Stomach (tissue), 8 donors: ENCODE measurements at regions not wholly inside any gene's neighbourhood (a gene's known extent, or its start where the extent isn't known, plus 50 kb on each side); places are given as distances from the start of the nearest gene placed in this dataset.

Source experiments
- DNase-seq, 2 donors: peaks; one replicate each; pipeline versions ENCODE4 v3.0.0 to v3.0.0-alpha.2; 2013 to 2019
- H3K27ac ChIP-seq, 5 donors: fragments of 200-600 bp in 4 of 5; sonication (generic) in 4 of 5; one replicate each; pipeline ENCODE4 v1.5.1; 2013 to 2019; ENCODE audit warnings: mild to moderate bottlenecking in 1 of 5, moderate library complexity in 1 of 5
- H3K27me3 ChIP-seq, 3 donors: fragments of 200-600 bp; sonication (generic); one replicate each; pipeline ENCODE4 v1.5.1; 2017 to 2019; ENCODE audit warnings: mixed run types in 1 of 3
- H3K36me3 ChIP-seq, 4 donors: fragments of 200-600 bp; sonication (generic); 1 replicate in 3 of 4; 2 replicates in 1 of 4; pipeline ENCODE4 v1.5.1; 2016 to 2019
- H3K4me1 ChIP-seq, 4 donors: fragments of 200-600 bp; sonication (generic); one replicate each; pipeline ENCODE4 v1.5.1; 2016 to 2019
- H3K4me3 ChIP-seq, 4 donors: fragments of 200-600 bp; sonication (generic) in 3 of 4; one replicate each; pipeline ENCODE4 v1.5.1; 2016 to 2019; ENCODE audit warnings: mild to moderate bottlenecking in 1 of 4
- H3K9me3 ChIP-seq, 4 donors: fragments of 200-600 bp; sonication (generic); one replicate each; pipeline ENCODE4 v1.5.1; 2016 to 2019
- EP300 ChIP-seq: sonication (generic); formaldehyde crosslinking; IDR thresholded peaks from one replicate; pipeline ENCODE4 v1.6.1; 2017; ENCODE audit warnings: antibody characterized with exemption
- POLR2A ChIP-seq, 4 donors: fragments of 450-650 bp; IDR thresholded peaks; one replicate each; pipeline ENCODE4 v1.6.1; 2016; ENCODE audit warnings: antibody characterized with exemption in 4 of 4, control low read depth in 2 of 4, mild to moderate bottlenecking in 1 of 4, moderate library complexity in 1 of 4
- POLR2AphosphoS5 ChIP-seq, 3 donors: sonication (generic); formaldehyde crosslinking; IDR thresholded peaks; one replicate each; pipeline ENCODE4 v1.6.1; 2016; ENCODE audit warnings: antibody characterized with exemption in 3 of 3
- WGBS, 5 donors: extraction: QIAGEN DNeasy Blood & Tissue Kit in 3 of 5; methylation state at CpG; one replicate each; pipeline versions ENCODE4 v1.1.5 to v1.1.7; 2013 to 2018; 5-methylcytosine and 5-hydroxymethylcytosine counted together
- intact Hi-C: fragments of 100-400 bp; cut with DNase I; formaldehyde crosslinking; loops from one replicate; pipeline ENCODE4 v1.15.1; 2023; ENCODE audit warnings: low total_unique reads
- TF ChIP-seq, protein P1 (sequence below), 7 experiments: fragments of 450-650 bp in 4 of 7; fragments of 200-600 bp in 3 of 7; sonication (generic) in 3 of 7; IDR thresholded peaks; one replicate each; pipeline ENCODE4 v1.5.1; 2016 to 2019; ENCODE audit warnings: antibody characterized with exemption in 7 of 7, control low read depth in 2 of 7, mild to moderate bottlenecking in 1 of 7
- donor health status: healthy with polysubstance abuse.
- donor health status: Bipolar disorder and iron deficiency.
- donor health status: healthy.

DNA sequence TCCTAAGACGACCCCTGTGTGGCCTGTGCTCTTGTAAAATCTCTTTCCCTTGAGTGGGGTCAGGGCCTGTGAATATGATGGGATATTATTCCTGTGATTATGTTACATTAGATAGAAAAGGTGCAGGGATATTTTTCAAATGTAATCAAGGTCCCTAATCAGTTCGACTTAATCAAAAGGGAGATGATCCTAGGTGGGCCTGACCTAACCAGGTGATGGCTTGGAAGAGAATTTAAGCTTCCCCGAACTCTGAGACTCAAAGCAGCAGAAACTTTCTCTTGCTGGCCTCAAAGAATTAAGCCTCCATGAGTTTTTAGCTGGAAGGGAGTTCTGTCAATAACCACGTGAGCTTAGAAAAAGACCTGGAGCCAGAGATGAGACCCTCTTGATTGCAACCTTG is 124.7 kb downstream of the MAF start:
- Histone ChIP-seq H3K4me1 (no peaks in the 10 kb centered on the region), H3K4me3 (no peak overlapping the region), H3K9me3 (no peaks in the 10 kb centered on the region), H3K27me3 (no peaks in the 10 kb centered on the region), H3K27ac (no peak overlapping the region), H3K36me3 (no peaks in the 10 kb centered on the region)
- no peak for DNase-seq
- intact Hi-C loops: no loop called here
- TF ChIP-seq, protein P1, sequence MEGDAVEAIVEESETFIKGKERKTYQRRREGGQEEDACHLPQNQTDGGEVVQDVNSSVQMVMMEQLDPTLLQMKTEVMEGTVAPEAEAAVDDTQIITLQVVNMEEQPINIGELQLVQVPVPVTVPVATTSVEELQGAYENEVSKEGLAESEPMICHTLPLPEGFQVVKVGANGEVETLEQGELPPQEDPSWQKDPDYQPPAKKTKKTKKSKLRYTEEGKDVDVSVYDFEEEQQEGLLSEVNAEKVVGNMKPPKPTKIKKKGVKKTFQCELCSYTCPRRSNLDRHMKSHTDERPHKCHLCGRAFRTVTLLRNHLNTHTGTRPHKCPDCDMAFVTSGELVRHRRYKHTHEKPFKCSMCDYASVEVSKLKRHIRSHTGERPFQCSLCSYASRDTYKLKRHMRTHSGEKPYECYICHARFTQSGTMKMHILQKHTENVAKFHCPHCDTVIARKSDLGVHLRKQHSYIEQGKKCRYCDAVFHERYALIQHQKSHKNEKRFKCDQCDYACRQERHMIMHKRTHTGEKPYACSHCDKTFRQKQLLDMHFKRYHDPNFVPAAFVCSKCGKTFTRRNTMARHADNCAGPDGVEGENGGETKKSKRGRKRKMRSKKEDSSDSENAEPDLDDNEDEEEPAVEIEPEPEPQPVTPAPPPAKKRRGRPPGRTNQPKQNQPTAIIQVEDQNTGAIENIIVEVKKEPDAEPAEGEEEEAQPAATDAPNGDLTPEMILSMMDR (IDR thresholded peaks at IDR 0.05): no peak
- TF ChIP-seq POLR2AphosphoS5 (IDR thresholded peaks at IDR 0.05): no peak
- no peak for TF ChIP-seq EP300
- 87 to 90% (median 87%) methylated on average over 4 of the region's 4 CpGs for WGBS, 5 donors

DNA sequence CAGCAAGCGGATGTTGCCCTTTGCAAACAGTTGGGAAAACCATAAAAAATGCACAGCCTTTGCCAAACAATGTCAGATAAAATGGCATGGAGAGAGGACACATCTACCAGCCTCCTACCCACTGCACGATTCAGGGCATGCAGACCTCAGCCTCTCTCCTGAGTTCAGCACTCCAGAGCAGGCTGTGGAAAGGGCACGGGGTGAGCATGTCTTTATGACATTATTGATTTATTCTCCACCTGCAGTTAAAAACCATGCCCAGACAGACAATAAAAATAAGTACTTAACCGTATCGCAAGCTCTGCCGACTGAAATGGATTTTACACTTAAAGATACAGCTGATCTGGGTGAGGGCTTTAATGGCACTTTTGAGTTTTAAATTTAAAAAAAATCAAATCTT is 127.1 kb downstream of the MAF start:
- no peaks in the 10 kb centered on the region for H3K9me3 ChIP-seq
- H3K27ac ChIP-seq: no peak overlapping the region
- H3K36me3 ChIP-seq: no peaks in the 10 kb centered on the region
- no peak for DNase-seq
- intact Hi-C loops: no loop called here
- no peak overlapping the region for H3K4me3 ChIP-seq
- 71 to 88% (median 83%) methylated on average over 6 of the region's 6 CpGs for WGBS, 5 donors
- H3K4me1 ChIP-seq: no peaks in the 10 kb centered on the region
- no peaks in the 10 kb centered on the region for H3K27me3 ChIP-seq
- TF ChIP-seq, protein P1 (IDR thresholded peaks at IDR 0.05): no peak
- no peak for TF ChIP-seq EP300
- no peak for TF ChIP-seq POLR2AphosphoS5 (IDR thresholded peaks at IDR 0.05)
- TF ChIP-seq POLR2A (IDR thresholded peaks at IDR 0.05): no peak

DNA sequence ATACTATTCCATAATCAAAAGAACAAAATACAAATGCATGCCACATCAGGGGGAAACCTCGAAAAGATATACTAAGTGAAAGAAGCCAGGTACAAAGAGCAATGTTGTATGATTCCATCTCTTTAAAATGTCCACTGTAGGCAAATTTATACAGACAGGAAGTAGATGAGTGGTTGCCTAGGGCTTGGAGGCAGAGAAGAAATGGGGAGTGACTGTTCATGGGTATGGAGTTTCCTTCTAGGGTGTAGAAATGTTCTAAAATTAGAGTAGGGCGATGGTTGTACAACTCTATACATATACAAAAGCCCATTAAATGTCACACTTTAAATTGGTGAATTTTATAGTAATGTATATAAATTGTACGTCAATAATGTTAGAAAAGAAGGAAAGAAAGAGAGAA is 128.1 kb downstream of the MAF start:
- Histone ChIP-seq H3K4me1 (no peaks in the 10 kb centered on the region), H3K27ac (no peak overlapping the region), H3K4me3 (no peak overlapping the region), H3K27me3 (no peaks in the 10 kb centered on the region), H3K9me3 (no peaks in the 10 kb centered on the region), H3K36me3 (no peaks in the 10 kb centered on the region)
- TF ChIP-seq, protein P1 (IDR thresholded peaks at IDR 0.05): no peak
- no peak for TF ChIP-seq POLR2AphosphoS5 (IDR thresholded peaks at IDR 0.05)
- no peak for TF ChIP-seq EP300
- DNase-seq: no peak
- intact Hi-C loops: no loop called here
- 83 to 93% (median 90%) methylated on average over 3 of the region's 3 CpGs for WGBS, 5 donors

DNA sequence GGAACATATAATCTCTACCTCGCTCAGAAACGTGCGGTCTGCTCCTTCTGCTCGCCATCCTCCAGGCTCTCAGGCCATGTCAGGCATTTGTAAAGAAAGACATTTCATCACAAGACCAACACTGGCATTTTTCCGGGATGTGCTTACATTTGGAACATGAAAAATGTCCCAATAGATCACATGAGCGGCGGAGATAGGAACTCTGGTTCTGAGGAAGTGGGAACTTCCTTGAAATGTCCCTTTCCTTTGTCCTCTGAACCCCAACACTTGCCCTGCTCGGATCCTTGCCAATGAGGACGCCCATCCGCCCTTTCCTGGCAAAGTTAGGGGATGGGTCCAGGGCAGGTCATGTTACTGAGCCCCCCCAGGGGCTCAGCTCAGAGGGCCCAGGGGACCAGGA is 130.5 kb downstream of the MAF start:
- WGBS, 5 donors: 79 to 89% (median 86%) methylated on average over 10 of the region's 10 CpGs
- intact Hi-C loops: no loop called here
- Histone ChIP-seq H3K4me3 (no peak overlapping the region), H3K27ac (no peak overlapping the region), H3K9me3 (no peaks in the 10 kb centered on the region), H3K4me1 (no peaks in the 10 kb centered on the region), H3K27me3 (no peaks in the 10 kb centered on the region), H3K36me3 (no peaks in the 10 kb centered on the region)
- DNase-seq: no peak
- TF ChIP-seq, protein P1 (IDR thresholded peaks at IDR 0.05): no peak
- TF ChIP-seq EP300: no peak
- no peak for TF ChIP-seq POLR2AphosphoS5 (IDR thresholded peaks at IDR 0.05)
- TF ChIP-seq POLR2A (IDR thresholded peaks at IDR 0.05): no peak
